ENCODE measurements at regions not wholly inside any gene's neighbourhood (a gene's known extent, or its start where the extent isn't known, plus 50 kb on each side); places are given as distances from the start of the nearest gene placed in this dataset.

DNA sequence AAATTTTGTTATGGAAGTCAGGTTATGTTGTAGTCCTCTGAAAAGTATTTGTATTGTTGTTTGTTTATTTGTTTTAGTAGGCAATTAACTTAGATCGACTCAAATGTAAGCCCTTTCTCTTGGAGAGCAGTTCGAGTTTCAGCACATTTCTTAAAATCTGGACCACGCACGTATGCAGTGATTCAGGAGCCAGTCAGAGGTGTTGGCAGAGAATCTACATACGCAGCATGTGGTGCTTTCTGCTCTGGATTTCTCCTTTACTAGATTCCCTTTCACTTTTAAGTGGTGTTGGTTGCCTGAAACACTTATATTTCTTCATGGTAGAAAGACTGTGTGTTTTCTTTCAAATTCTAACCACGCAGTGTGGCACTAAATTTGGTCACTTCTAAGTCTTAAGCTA lies 773.9 kb upstream of the LRATD1 start:
- TF ChIP-seq YY1 (IDR thresholded peaks at IDR 0.05; ENCODE audit: insufficient read depth, insufficient read length): no peak
- TF ChIP-seq SUZ12 (IDR thresholded peaks at IDR 0.05; ENCODE audit: extremely low read depth, insufficient read depth, insufficient read length): no peak
- no peak for TF ChIP-seq ZNF274 (IDR thresholded peaks at IDR 0.05; ENCODE audit: low read depth, low read length)

Measured in NT2/D1 (cell line).